H9 (cell line): ENCODE measurements at regions not wholly inside any gene's neighbourhood (a gene's known extent, or its start where the extent isn't known, plus 50 kb on each side); places are given as distances from the start of the nearest gene placed in this dataset.
A peak's percentile ranks its signal among the peaks of the same experiment; 100 is the strongest.

Experiments used
- DNase-seq: peaks from one replicate; pipeline ENCODE4 v3.0.0-alpha.2; 2017
- H2AFZ ChIP-seq: one replicate; pipeline ENCODE4 v1.6.1; 2013; ENCODE audit warnings: mild to moderate bottlenecking, low read length, control low read depth, moderate library complexity
- H2AK5ac ChIP-seq: 2 replicates; pipeline ENCODE4 v1.6.1; 2013; ENCODE audit warnings: low read length, control low read depth, mixed read lengths; ENCODE audit not compliant: insufficient read length
- H2BK120ac ChIP-seq: one replicate; pipeline ENCODE4 v1.6.1; 2013; ENCODE audit warnings: low read depth, mild to moderate bottlenecking, low read length, control low read depth, inconsistent platforms; ENCODE audit not compliant: poor library complexity, severe bottlenecking
- H2BK12ac ChIP-seq: 2 replicates; pipeline ENCODE4 v1.6.1; 2013; ENCODE audit warnings: low read length, control low read depth, mixed read lengths, low read depth; ENCODE audit not compliant: insufficient read length
- H2BK15ac ChIP-seq: 2 replicates; pipeline ENCODE4 v1.6.1; 2013; ENCODE audit warnings: low read depth, low read length, control low read depth
- H2BK20ac ChIP-seq: one replicate; pipeline ENCODE4 v1.6.1; 2013; ENCODE audit warnings: low read depth, mild to moderate bottlenecking, low read length, control low read depth, inconsistent platforms; ENCODE audit not compliant: poor library complexity, severe bottlenecking
- H2BK5ac ChIP-seq: 2 replicates; pipeline ENCODE4 v1.6.1; 2013; ENCODE audit warnings: low read length, control low read depth, mixed read lengths; ENCODE audit not compliant: insufficient read length
- H3K14ac ChIP-seq: 2 replicates; pipeline ENCODE4 v1.6.1; 2013; ENCODE audit warnings: low read length, control low read depth; ENCODE audit not compliant: insufficient read depth
- H3K18ac ChIP-seq: 2 replicates; pipeline ENCODE4 v1.6.1; 2013; ENCODE audit warnings: low read depth, mild to moderate bottlenecking, mixed read lengths, low read length, control low read depth; ENCODE audit not compliant: insufficient read length
- H3K23ac ChIP-seq: 2 replicates; pipeline ENCODE4 v1.6.1; 2013; ENCODE audit warnings: low read length, control low read depth, mixed read lengths, low read depth; ENCODE audit not compliant: insufficient read length
- H3K23me2 ChIP-seq: 2 replicates; pipeline ENCODE4 v1.6.1; 2013; ENCODE audit warnings: low read depth, mild to moderate bottlenecking, mixed read lengths, low read length, control low read depth; ENCODE audit not compliant: insufficient read length, poor library complexity, severe bottlenecking
- H3K27ac ChIP-seq: 2 replicates; pipeline ENCODE4 v1.5.1; 2013; ENCODE audit warnings: low read length, control low read depth, mixed read lengths, low read depth; ENCODE audit not compliant: insufficient read length
- H3K27me3 ChIP-seq: 2 replicates; pipeline ENCODE4 v1.6.1; 2013; ENCODE audit warnings: low read length, control low read depth, inconsistent platforms; ENCODE audit not compliant: insufficient read depth
- H3K4ac ChIP-seq: 2 replicates; pipeline ENCODE4 v1.6.1; 2013; ENCODE audit warnings: low read depth, mild to moderate bottlenecking, control low read depth, inconsistent platforms, low read length, moderate library complexity
- H3K4me1 ChIP-seq: 2 replicates; pipeline ENCODE4 v1.6.1; 2013; ENCODE audit warnings: low read length, control low read depth, inconsistent platforms; ENCODE audit not compliant: insufficient read depth
- H3K4me2 ChIP-seq: 2 replicates; pipeline ENCODE4 v1.6.1; 2013; ENCODE audit warnings: low read length, control low read depth, mixed read lengths; ENCODE audit not compliant: insufficient read length, insufficient read depth
- H3K56ac ChIP-seq: 2 replicates; pipeline ENCODE4 v1.6.1; 2013; ENCODE audit warnings: low read depth, mild to moderate bottlenecking, mixed read lengths, low read length, control low read depth; ENCODE audit not compliant: insufficient read length
- H3K79me1 ChIP-seq: 2 replicates; pipeline ENCODE4 v1.6.1; 2013; ENCODE audit warnings: low read depth, mild to moderate bottlenecking, moderate library complexity, low read length, control low read depth, inconsistent platforms; ENCODE audit not compliant: insufficient read depth, poor library complexity, severe bottlenecking
- H3K79me2 ChIP-seq: 2 replicates; pipeline ENCODE4 v1.6.1; 2013; ENCODE audit warnings: low read length, control low read depth, inconsistent platforms; ENCODE audit not compliant: insufficient read depth
- H3K9ac ChIP-seq: 2 replicates; pipeline ENCODE4 v1.6.1; 2013; ENCODE audit warnings: low read length, control low read depth, mixed read lengths; ENCODE audit not compliant: insufficient read length; ENCODE audit errors: extremely low read depth
- H3K9me3 ChIP-seq: one replicate; pipeline ENCODE4 v1.6.1; 2013; ENCODE audit warnings: low read depth, low read length, inconsistent platforms; ENCODE audit not compliant: control insufficient read depth
- H3T11ph ChIP-seq: one replicate; pipeline ENCODE4 v1.6.1; 2013; ENCODE audit warnings: mild to moderate bottlenecking, low read length, control low read depth, inconsistent platforms
- H4K20me1 ChIP-seq: one replicate; pipeline ENCODE4 v1.6.1; 2013; ENCODE audit not compliant: control insufficient read depth, insufficient read length, insufficient read depth
- H4K5ac ChIP-seq: 2 replicates; pipeline ENCODE4 v1.6.1; 2013; ENCODE audit warnings: low read depth, mild to moderate bottlenecking, mixed read lengths, low read length, control low read depth; ENCODE audit not compliant: insufficient read length
- H4K8ac ChIP-seq: replicated peaks from 2 replicates; pipeline ENCODE4 v1.6.1; 2013; ENCODE audit warnings: low read length, control low read depth, mixed read lengths, low read depth; ENCODE audit not compliant: insufficient read length
- H4K91ac ChIP-seq: 2 replicates; pipeline ENCODE4 v1.6.1; 2013; ENCODE audit warnings: low read depth, mild to moderate bottlenecking, moderate library complexity, mixed read lengths, low read length, control low read depth; ENCODE audit not compliant: insufficient read length
- H3K27ac Mint-ChIP-seq, 3 experiments: 2 replicates in 2 of 3; 3 replicates in 1 of 3; pipeline ENCODE4 v1.8.0; 2020 to 2021; ENCODE audit warnings: mixed read lengths in 3 of 3, mild to moderate bottlenecking in 1 of 3, moderate library complexity in 1 of 3
- H3K27me3 Mint-ChIP-seq: 2 replicates; pipeline ENCODE4 v1.8.0; 2021; ENCODE audit warnings: low read depth, mild to moderate bottlenecking, moderate library complexity, mixed read lengths
- H3K36me3 Mint-ChIP-seq, 3 experiments: 2 replicates in 2 of 3; 3 replicates in 1 of 3; pipeline ENCODE4 v1.8.0; 2020 to 2021; ENCODE audit warnings: low read depth in 3 of 3, mixed read lengths in 3 of 3; ENCODE audit not compliant: insufficient read depth in 1 of 3
- H3K4me1 Mint-ChIP-seq, 2 experiments: 2 replicates each; pipeline ENCODE4 v1.8.0; 2020; ENCODE audit warnings: mixed read lengths in 2 of 2
- H3K4me3 Mint-ChIP-seq, 2 experiments: 2 replicates in 1 of 2; 3 replicates in 1 of 2; pipeline ENCODE4 v1.8.0; 2020 to 2021; ENCODE audit warnings: mild to moderate bottlenecking in 2 of 2, mixed read lengths in 2 of 2, moderate library complexity in 1 of 2
- H3K9me3 Mint-ChIP-seq, 2 experiments: 2 replicates in 1 of 2; 3 replicates in 1 of 2; pipeline ENCODE4 v1.8.0; 2020; ENCODE audit warnings: mild to moderate bottlenecking in 2 of 2, mixed read lengths in 2 of 2, moderate library complexity in 1 of 2
- CTCF ChIP-seq: fragments of 200-600 bp; sonication (generic); conservative IDR thresholded peaks from 3 replicates; pipeline ENCODE4 v1.8.0; 2021; ENCODE audit warnings: antibody characterized with exemption, mild to moderate bottlenecking
- WGBS: extraction: QIAGEN DNeasy Blood & Tissue Kit; methylation state at CpG from one replicate; pipeline ENCODE4 v1.1.7; 2013; ENCODE audit warnings: missing lambda C conversion rate, low lambda C conversion rate, mixed read lengths; ENCODE audit not compliant: insufficient read length; ENCODE audit errors: extremely low coverage; 5-methylcytosine and 5-hydroxymethylcytosine counted together

- H3K18ac ChIP-seq, result no peak overlapping the region
- no peak overlapping the region for H3K27ac Mint-ChIP-seq
- TF ChIP-seq CTCF, result no peak
Observed at GRCh38 chr9:1722404-1722803, 292.7 kb upstream of the SMARCA2 start.

More at GRCh38 chr9:1722404-1722803, 292.7 kb upstream of the SMARCA2 start:
- Histone ChIP-seq H2BK20ac (no peak overlapping the region), H3K14ac (no peak overlapping the region), H3K9ac (no peak overlapping the region), H3K4me1 (peaks cover 3% of the 10 kb centered on the region; the same call in 1 of the 2 replicates), H4K5ac (no peak overlapping the region), H3K23me2 (no peaks in the 10 kb centered on the region), H3K4me2 (no peak overlapping the region), H3K79me1 (no peaks in the 10 kb centered on the region), H3K79me2 (no peaks in the 10 kb centered on the region), H3K4ac (no peak overlapping the region), H2BK12ac (no peak overlapping the region), H2BK120ac (no peak overlapping the region), H2BK5ac (no peak overlapping the region), H2AK5ac (no peak overlapping the region), H3K9me3 (no peaks in the 10 kb centered on the region), H3K27me3 (no peaks in the 10 kb centered on the region), H4K8ac (no peak overlapping the region), H3K23ac (no peak overlapping the region), H2AFZ (peak overlapping the region; percentile 97), H2BK15ac (no peak overlapping the region), H4K20me1 (no peaks in the 10 kb centered on the region), H4K91ac (no peak overlapping the region), H3K56ac (no peak overlapping the region), H3K27ac (no peak overlapping the region), H3T11ph (no peak overlapping the region)
- Mint-ChIP-seq H3K36me3 (no peaks in the 10 kb centered on the region), H3K27me3 (peaks cover 5% of the 10 kb centered on the region; the same call in 1 of the 2 replicates), H3K9me3 (no peaks in the 10 kb centered on the region; a peak in 1 of 5 replicates), H3K4me3 (no peak overlapping the region), H3K4me1 (peaks cover 4 to 7% of the 10 kb centered on the region in 2 experiments)
- WGBS, result no CpG with 5 or more reads among the region's 1 CpG
- DNase-seq, result peak; percentile 50
